AG09309 (cell line): ENCODE measurements at regions not wholly inside any gene's neighbourhood (a gene's known extent, or its start where the extent isn't known, plus 50 kb on each side); places are given as distances from the start of the nearest gene placed in this dataset.

Source experiments
- DNase-seq: peaks from one replicate; pipeline ENCODE4 v3.0.0-alpha.2; 2010; ENCODE audit warnings: low read depth
- H3K4me3 ChIP-seq: 2 replicates; pipeline ENCODE4 v1.5.1; 2011; ENCODE audit warnings: mild to moderate bottlenecking, low read depth, low read length, moderate library complexity; ENCODE audit not compliant: control insufficient read depth
- CTCF ChIP-seq: IDR thresholded peaks from 2 replicates; pipeline ENCODE4 v1.5.1; 2011; ENCODE audit warnings: mild to moderate bottlenecking, low read depth, low read length, inconsistent platforms; ENCODE audit not compliant: insufficient read depth, control insufficient read depth; ENCODE audit errors: missing control alignments

GRCh38 chr17:72429066-72429638 lies 308.3 kb downstream of the SOX9 start:
- DNase-seq, result no peak
- TF ChIP-seq CTCF, result peak; percentile 7
- H3K4me3 ChIP-seq, result no peak overlapping the region

GRCh38 chr17:72430611-72431432 lies 310.0 kb downstream of the SOX9 start:
- DNase-seq, result no peak
- TF ChIP-seq CTCF, result peak; percentile 49
- no peak overlapping the region for H3K4me3 ChIP-seq

DNA sequence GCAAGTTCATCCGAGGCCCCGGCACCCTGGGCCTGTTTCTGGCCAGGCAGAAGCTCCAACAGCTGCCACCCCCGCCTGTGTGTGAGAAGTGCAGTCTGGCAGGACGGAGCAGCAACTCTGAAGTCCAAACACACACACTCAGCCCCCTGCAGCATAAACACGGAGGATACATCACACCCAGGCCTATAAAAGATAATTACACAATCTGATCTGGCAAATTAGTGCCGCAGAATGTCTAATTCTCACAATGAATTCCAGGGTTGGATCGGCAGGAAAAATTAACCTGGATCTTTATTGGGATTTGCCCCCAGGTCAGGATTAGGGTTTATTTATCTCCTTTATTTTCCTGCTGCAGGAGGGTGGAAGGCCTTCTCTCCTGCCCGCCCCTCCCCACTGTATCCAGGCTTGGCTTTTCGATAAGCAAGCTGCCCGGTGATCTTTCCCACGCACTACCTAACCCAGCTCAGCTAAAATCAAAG lies 311.4 kb downstream of the SOX9 start:
- no peak for TF ChIP-seq CTCF
- no peak for DNase-seq
- no peak overlapping the region for H3K4me3 ChIP-seq

GRCh38 chr17:72432881-72433280 lies 312.1 kb downstream of the SOX9 start:
- no peak for TF ChIP-seq CTCF
- no peak for DNase-seq
- H3K4me3 ChIP-seq, result no peak overlapping the region

- TF ChIP-seq CTCF, result no peak
- DNase-seq, result no peak
Measured at GRCh38 chr17:72433797-72434196, 313.0 kb downstream of the SOX9 start.

GRCh38 chr17:72434581-72434980 lies 313.8 kb downstream of the SOX9 start:
- no peak for TF ChIP-seq CTCF
- H3K4me3 ChIP-seq, result no peak overlapping the region
- no peak for DNase-seq

More at GRCh38 chr17:72433797-72434196, 313.0 kb downstream of the SOX9 start:
- no peak overlapping the region for H3K4me3 ChIP-seq
